ENCODE measurements at regions not wholly inside any gene's neighbourhood (a gene's known extent, or its start where the extent isn't known, plus 50 kb on each side); places are given as distances from the start of the nearest gene placed in this dataset.

DNA sequence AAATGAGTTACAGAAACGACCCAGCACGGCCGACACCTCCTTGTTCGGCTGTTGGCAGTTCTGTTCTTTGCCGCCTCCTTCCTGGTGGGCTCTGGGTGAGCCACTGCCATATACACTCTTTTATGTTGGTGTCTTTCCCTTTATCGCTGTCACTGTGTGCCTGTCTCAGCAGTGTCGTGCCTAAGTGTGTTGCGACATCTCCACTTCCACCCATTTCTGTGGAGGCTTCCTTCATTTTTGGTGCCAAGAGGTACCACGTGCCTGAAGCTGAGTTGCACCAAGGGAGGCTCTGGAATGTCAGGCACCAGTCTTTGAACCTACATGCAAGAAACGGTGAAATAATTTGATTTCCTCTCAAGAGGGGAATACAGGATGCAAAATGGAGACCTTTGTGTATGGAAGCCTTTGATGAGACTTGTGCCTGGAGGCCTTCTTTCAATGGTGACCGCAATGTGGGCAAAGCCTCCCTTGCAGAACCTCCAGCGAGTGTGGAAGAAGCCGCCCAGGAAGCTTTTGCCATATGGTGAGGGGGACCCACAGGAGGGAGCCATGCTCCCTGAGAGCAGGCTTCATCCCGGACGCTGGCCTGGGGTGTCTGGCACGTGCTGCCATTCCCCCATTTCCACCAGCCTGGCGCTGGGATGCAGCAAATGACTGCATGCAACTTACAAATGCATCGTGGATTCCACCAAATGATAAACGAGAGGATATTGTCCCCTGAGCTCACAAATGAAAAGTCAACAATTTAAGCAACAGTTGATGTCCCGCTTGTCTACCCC is 136.2 kb downstream of the TEX29 start:
- DNase-seq, result no peak

DNA sequence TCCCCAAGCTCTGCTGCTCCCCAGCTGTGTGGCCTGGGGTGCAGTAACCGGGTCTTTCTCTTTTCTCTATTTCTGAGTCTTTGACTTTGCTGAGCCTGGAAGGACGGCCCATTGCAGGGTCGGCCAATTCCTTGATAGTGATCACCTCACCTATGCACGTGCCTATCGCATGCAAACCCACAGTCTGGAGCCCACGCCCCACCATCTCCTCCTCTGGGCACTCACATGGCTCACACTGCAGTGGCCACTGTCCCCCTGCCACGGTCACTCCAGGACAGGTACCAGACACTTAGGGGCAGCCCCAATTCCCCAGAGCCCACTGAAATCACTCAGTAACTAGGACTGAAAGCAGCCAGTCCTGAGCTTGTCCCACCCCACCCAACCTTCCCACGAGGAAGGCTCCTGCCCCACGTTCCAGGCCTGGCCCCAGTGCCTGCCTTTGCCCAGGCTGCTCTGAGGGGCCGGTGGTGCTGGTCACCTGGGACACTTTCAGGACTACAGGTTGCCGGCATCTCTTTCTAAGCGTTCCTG is 137.6 kb downstream of the TEX29 start:
- DNase-seq, result no peak

DNA sequence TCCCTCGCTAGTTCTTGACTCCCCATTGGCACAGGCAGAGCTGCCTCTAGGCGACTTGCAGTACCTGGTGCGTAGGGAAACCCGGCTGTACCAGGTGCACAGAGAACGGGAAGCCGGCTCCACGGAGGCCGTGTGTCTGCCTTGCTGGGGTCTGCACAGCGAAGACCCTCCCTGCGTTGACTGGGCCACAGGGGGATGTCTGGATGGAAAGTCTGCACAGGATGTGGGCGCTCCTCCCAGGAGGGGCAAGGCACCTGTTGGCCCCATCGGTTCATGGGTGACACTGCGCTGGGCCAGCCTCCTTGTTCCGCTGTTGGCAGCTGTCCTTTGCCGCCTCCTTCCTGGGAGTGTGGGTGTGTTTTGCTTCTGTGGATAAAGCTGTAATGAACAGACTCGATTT is 138.3 kb downstream of the TEX29 start:
- no peak for DNase-seq

DNA sequence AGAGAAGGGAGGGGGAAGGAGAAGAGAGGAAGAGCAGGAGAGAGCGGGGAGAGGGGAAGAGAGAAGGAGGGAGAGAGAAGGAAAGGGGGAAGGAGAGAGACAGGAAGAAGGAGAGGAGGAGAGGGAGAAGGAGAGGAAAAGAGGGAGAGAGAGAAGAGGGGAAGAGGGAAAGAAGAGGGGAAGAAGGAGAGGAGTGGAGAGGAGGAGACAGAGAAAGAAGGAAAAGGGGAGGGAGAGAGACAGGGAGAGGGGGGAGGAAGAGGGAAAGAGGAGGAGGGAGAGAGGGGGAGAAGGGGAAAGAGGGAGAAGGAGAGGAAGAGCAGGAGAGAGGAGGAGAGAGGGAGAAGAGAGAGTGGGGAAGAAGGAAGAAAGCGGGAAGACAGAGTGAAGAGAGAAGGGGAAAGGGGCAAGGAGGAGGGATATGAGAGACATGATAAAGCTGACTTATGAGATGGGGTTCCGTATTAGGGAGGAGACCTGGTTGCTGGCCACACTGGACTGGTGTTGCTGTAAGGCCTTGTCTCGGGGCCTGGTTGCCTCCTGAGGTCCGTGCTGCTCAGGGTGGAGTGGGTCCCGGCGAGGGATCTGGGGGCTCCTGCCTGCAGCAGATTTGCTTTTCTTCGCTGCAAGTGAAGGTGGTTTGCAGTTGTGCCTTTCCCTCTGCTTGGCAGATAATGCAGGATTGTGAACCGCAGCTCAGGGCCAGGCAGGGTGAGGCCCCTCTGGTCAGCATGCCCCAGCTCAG is 139.5 kb downstream of the TEX29 start:
- no peak for DNase-seq

DNA sequence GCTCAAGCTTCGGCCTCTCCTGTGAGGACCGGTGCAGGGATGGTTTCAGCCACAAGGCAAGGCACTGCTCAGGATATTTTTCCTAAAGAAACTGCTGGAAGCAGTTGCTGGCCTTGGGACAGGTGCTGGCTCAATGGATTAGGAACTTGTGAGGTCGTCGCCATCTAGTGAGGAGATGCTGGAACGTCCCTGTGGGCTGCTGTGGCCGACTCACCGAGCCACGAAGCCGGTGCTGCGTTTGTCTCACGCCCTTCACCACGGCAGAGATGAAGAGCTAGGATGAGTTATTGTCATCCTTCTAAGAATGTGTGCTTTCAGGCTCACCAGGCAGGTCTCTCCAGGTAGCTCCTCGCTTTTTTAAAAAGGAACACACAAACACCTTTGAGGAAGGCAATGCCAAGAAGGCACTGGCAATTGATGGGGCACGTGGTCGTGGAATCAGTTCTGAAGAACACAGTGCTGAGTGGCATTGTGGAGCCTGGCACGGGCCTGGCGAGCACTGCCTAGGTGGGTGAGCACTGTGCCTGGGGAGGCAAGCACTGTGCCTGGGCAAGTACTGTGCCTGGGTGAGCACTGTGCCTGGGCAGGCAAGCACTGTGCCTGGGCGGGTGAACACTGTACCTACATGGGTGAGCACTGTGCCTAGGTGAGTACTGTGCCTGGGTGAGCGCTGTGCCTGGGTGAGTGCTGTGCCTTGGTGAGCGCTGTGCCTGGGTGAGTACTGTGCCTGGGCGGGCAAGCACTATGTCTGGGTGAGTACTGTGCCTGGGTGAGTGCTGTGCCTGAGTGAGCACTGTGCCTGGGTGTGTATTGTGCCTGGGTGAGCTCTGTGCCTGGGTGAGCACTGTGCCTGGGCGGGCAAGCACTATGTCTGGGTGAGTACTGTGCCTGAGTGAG is 140.4 kb downstream of the TEX29 start:
- peak; percentile 19 for DNase-seq

DNA sequence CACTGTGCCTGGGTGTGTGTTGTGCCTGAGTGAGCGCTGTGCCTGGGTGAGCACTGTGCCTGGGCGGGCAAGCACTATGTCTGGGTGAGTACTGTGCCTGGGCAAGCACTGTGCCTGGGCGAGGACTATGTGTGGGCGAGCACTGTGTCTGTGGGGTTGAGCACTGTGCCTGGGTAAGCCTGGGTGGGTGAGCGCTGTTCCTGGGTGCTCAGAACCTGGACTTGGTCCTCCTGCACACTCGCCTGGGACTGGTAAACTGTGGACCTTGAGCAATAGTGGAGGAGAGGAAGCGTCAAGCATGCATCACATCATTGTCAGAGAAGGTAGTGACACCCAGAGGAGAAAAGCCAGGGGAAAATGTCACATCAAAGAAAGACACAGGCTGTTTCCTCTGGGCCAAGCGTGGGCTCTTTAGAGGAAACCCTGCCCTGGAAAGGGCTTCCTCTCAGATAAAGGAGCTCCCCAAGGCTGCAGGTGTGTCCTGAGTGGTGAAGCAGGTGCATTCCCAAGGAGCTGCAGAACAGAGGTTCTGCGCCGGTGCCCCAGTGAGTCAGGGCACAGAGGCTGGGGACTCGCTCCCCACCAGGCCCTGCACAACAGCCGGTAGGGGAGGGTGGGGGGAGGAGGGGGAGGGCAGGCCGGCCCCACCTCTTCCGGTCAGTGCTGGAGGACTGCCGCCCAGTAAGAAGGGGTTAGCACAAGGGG is 141.2 kb downstream of the TEX29 start:
- DNase-seq, result no peak

DNA sequence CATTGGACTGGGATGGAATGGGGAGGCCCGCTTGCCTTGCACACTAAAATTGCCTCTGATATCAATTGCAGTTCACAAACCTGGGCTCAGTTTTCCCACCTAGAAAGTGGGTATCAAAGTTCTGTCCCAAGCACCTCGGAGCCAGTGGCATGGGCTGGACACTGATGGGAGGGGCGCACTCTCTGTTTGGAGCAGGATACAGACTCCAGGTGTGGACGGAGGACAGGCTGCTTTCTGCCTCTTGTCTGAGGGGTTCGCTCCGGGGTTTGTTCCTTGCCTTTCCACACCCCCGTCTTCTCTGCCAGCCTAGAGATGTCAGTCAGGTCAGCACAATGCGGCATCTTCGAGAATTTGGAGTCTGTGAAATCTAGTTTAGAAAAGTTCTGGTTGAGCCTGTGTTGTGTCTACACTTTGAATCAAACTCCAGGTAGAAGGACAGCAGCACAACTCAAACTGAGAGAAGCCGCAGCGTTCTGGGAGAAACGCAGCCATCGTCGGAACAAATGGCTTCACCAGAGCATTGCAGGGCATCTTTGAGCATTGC is 141.9 kb downstream of the TEX29 start:
- DNase-seq, result no peak

DNA sequence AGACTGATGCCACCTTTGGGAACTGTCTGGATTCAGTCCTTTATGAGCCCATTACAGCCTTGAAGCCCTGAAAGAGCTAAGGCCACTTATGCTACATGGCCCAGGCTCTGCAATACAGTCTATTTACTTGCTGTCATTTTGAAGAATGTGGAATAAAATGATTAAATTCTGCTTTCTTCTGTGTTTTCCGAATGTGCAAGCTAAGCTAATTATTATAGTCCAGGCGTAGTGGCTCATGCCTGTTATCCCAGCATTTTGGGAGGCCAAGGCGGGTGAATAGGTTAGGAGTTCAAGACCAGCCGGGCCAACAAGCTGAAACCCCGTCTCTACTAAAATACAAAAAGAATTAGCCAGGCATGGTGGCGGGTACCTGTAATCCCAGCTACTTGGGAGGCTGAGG is 142.5 kb downstream of the TEX29 start:
- no peak for DNase-seq

DNA sequence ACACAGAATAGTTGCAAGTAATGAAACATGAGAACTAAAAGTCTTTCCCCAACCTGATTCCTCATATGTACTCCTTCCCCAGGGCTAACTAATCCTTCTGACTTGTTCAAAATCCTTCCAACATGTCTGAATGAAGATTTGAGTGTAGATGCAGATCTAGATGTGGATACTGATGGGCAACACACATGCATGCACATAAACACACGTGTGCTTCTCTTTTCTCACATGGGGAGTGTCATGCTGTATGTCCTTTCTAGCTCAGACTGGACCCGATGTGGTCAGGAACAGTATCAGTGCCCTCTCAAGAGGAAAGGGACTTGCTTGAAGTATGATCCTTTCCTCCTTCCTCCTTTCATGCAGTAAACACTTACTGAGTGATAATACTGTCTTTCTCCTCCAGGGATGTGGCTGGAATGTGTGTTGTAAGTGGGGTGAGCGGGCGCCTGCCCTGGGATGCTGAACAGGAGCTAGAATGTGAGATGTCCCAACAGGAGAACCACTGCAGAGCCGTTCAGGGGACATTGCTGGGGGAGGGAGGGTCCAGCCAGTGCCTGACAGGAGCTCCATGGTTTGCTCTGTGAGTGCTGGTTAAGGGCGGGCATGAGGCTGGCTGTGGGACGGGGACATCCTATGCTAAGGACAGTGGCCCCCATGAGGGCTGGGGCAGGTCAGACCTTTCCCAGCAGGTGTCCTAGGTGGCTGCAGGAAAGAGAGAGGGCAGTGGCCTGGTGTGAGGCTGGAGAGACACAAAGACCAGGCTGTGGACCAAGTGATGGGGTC is 146.9 kb downstream of the TEX29 start:
- no peak for DNase-seq

DNA sequence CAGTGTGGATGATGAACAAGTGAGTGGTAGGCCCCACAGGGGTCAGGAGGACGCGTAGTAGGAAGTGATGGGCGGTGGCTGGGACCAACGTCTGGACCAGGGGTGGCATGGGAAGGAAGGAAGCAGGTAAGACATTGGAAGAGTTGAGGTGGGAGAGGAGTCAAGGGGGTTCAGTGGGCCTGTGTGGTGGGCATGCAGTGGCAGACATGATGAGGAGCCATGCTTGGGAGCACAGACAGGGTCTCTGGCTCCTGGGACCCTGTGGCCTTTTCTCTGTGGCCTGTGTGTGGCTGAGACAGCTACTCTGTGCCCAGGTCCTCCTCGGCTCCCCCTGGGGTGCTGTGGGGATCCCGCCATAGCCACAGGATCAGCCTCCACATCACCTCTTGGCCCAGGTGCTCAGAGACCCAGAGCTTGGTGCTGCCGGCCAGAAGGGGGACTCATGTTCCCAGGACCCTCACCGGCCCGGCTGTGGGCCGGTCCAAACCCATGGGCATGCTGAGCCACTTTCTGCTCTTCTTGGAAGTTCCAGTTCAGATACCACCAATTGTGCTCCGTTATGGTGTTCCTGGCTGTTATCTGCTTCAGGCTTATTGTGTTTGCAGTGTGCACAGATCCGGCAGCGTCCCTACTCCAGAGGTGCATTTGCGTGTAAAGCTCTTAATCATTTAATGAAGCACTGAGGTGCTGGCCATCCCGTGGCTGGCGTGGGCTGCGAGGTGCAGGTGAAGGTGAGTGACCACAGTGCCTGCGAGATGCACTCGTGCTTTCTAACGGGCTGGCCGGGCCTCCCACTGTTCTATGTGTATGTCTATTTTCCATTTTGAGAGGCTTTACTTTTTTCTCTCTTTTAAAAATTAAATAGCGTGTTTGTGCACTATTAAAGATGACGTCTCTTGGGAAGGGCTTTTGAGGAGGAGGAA is 147.9 kb downstream of the TEX29 start:
- DNase-seq, result no peak

DNA sequence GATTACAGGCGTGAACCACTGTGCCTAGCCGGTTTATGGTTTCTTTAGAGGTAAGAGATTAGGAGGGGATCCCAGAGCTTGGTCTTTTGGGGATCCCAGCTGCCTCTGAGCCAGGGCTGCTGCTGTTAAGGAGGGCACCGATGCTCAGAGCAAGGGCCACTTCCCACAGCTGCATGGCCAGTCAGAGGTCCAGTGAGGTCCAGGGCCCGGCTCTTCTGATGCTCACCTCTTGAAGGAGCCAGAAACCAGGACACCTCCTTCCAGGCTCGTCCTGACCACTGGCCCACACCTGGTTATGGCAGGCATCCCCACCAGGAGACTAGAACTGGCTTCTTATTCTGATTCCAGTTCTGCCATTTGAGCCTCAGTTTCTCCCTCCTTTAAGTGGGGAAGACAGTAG is 149.0 kb downstream of the TEX29 start:
- DNase-seq, result no peak

DNA sequence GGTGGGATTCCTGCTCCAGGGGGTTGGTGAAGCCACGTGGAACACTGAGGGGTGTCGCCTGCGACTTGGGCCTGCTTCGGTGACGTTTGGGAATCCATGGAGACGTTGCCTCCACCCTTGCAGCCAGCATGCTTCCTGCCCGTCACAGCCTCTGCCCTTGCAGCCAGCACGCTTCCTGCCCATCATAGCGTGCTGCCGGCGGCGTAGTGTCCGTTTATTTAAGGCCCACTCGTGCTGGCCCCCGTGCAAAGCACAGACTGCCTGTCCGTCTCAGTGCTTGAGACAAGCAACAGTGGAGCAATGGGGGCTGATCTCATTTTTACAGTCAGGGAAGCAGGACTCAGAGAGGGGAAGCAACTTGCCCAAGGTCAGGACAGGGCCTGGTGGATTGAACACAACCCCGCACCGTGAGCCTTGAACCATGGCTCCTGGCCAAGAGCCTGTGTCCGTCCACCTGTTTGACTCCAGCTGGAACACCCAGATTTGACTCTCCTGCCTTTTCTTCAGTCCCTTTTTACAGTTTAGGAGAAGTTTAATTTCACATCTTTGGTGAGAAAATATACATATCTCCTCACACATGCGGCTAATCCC is 149.6 kb downstream of the TEX29 start:
- DNase-seq, result no peak

DNA sequence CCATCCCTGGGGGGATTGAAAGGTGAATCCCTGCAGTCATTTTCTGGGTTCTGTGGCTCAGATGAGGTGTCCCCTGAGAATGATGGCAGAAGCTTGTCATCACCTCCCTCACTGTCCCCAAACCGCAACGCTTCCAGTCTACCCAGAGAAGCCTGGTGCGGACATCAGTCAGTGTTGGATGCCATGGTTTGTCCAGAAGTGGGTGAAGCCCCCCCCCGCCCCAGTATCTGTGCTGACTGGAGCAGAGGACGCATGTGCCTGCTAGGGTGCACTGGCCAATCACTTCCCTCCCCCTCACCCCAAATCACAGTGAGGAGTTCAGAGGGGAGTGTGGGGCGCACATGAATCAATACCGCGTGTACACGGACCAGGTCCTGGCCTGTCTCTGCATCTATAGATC is 150.5 kb downstream of the TEX29 start:
- no peak for DNase-seq

DNA sequence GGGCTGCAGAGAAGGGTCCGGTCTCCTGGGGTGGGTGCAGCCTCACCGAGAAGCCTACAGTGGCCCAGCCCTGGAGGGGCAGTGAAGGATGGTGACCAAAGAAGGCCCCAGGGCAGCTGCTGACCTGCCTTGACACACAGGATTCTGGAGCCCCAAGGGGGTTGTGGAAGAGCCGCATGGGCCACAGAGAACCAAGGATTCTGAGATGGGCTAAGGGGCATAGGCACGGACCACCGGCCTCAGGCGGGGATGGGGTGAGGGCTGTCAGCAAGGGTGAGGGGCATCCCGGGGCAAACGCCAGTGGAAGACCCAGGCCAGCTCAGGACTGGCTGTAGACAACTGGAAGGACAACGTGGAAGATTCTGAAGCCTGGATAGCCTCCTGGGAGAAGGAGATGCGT is 151.6 kb downstream of the TEX29 start:
- DNase-seq, result no peak

DNA sequence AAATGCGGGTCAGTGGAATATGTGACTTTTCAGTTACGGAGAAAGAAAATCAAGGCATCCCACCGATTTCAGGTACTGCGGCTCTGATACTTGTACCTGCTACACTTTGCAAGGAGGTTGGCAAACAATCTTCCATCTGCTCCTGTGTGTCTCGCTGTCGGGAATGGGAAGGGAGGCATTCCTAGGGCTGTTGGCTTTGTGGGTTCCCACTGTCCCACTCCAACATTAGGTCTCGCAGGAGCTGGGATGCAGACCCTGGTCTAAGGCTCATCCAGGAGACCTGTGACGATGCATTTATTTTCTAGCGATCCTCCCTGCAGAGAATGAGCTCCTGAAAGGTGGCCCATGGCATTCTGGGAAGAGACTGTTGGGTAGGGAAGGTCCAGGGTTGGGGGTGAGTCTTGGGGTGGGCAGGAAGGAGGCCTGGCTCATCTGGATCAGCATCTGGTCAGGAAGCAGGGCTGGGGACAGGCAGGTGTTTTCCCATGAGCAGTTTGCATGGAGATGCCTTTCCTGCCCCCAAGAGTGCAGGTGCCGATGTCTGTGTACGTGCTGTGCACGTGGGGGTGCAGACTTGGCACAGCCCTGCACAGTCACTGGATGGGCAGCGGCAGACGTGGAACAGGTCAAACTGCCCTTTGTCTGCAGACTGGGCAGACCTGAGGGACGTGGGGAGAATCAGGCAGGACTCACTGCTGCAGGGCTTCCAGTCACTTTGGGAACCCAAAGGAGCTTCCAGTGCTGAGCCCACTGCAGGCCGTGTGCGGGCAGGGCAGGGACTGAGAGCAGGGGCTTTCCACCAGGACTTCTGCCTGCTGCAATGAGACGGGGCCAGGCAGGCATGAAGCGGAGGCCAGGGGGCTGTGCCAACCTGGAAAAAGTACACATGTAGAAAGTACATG is 152.4 kb downstream of the TEX29 start:
- DNase-seq, result no peak

DNA sequence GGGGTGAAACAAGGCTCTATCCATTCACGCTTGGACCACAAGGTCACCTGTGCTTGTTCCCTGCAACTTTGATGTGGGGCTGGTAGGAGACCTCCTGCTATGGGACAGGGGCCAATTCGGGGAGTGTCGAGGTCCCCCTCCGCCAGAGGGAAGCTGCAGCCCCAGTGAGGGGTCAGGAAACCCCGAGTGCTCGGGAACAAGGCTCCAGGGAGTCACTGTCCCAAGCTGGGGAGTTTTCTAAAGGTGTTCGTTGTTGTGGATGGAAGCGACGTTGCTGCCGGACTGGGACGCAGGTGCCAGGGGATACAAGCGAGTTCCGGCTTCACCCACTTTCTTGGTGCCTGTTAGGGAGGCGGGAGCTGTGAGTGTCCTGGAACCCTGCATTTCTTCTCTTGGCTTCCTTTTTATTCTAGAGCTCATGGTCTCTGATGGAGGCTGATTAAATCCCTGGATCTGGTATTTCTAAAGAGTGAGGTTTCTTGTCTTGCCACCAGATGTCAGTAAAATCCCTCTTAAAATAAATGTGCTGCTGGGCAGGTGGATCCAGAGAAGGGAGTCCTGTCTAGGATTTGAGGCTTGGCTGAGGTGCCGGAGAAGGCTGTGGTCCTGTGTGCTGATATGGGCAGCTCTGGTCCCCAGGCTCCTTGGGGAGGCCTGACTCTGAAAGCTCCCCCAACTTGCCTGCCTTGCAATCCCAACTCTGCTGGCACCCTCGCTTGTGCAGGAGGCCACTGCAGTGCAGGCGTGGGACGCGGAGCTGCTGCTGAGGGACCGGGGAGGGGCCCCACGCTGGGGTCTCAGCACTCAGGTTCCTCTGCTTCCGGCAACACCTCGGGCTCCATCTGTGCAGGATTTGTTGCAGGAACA is 153.9 kb downstream of the TEX29 start:
- DNase-seq, result no peak

DNA sequence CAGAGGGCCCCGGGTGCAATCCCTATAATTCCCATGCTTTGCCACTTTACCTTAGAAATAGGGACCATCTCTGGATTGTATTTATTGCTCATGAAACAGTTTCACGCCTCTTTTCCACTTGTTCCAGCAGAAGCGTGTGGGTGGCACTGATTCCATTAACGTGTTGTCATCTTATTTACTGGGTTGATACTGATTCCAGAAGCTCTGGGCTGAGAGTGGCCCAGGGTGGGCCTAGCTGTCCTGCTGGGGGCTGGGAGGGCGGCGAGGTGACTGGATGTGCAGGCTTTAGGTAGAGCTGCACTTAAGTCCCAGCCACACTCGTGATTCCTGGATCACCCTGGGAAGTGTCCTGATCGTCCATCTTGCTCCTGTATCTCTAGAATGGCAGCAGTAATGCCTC is 155.0 kb downstream of the TEX29 start:
- DNase-seq, result no peak

DNA sequence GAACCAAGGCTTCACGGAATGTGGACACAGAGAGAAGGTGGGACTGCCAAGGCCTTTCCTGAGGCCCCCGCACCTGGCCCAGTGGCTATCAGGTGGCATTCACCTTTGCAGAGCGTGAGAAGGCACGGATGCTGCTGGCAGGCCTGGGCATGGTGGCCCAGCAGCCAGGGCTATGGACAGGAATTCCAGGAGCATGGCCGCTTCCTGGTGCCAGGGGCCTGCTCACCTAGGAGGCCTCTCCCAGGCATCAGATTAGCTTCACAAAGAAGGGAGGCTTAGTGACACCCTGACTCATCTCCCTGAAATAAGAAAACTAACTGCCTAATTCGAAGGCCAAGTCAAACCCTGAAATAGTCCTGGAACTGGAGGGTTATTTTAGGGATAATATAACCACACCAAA is 155.8 kb downstream of the TEX29 start:
- DNase-seq, result no peak
